Right lobe of liver (tissue), 4 donors: ENCODE measurements at regions not wholly inside any gene's neighbourhood (a gene's known extent, or its start where the extent isn't known, plus 50 kb on each side); places are given as distances from the start of the nearest gene placed in this dataset.

ENCODE experiments used
- CTCF ChIP-seq, 4 donors: fragments of 200-600 bp in 3 of 4; fragments of 450-650 bp in 1 of 4; IDR thresholded peaks; one replicate each; pipeline versions ENCODE4 v1.5.1 to v1.8.0; 2016 to 2022; ENCODE audit warnings: antibody characterized with exemption in 4 of 4, mild to moderate bottlenecking in 2 of 4
- POLR2A ChIP-seq: fragments of 450-650 bp; IDR thresholded peaks from one replicate; pipeline ENCODE4 v1.6.1; 2017; ENCODE audit warnings: antibody characterized with exemption, mild to moderate bottlenecking
- donor health status: DM: no; HTN: no; CAD: no.
- donor health status: DM: no; HTN: no; CAD: no.
- donor health status: DM: no; HTN: yes; CAD: no.

GRCh38 chr13:39106216-39107005 lies 68.2 kb downstream of the NHLRC3 start:
- TF ChIP-seq POLR2A (no peak), CTCF (IDR thresholded peaks at IDR 0.05) (no peak)
